HG02938 (cell line): ENCODE measurements at regions not wholly inside any gene's neighbourhood (a gene's known extent, or its start where the extent isn't known, plus 50 kb on each side); places are given as distances from the start of the nearest gene placed in this dataset.
"Not testable (repeated sequence)": the region's sequence is repeated elsewhere in the genome, so short reads cannot be mapped to it uniquely, and the experiment has no call there.

Experiments
- ATAC-seq: cut with Tn5 transposase; IDR thresholded peaks from one replicate; pipeline ENCODE4 v1.9.1; 2021; ENCODE audit warnings: mild to moderate bottlenecking, moderate library complexity; ENCODE audit not compliant: unreplicated experiment

DNA sequence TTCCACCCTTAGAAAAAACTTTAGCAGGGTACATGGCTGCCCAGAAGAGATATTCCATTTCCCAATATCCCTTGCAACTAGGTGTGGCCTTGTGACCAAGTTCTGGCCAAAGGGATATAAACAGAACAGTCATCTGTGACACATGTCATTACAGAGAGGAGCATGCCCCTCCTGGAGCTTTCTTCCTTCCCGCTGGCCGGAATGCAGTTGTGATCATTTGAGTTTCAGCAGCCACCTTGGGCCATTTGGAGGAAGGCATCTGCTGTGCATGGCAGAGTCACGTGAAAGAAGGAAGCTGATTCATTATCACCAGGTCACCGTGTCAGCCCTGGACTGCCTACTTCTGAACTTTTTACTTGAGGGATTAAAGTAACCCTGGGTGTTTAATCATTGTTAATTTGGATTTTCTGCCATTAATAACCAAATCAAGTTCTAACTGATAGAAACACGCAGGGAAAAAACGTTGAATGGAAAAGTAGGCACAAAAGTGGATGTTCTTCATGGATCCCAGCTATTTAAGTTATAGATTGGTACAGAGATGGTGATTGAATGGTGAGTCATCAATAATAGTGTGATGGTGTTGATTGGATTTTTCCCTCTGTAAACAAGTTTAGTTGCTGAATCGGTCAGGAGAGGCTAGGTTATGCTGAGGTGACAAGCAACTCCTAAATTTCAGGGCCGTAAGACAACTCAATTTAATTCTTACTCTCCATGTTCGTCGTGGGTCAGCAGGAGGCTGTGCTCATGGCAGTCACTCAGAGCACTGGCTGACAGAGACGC lies 80.7 kb upstream of the CCDC167 start:
- no peak for ATAC-seq

DNA sequence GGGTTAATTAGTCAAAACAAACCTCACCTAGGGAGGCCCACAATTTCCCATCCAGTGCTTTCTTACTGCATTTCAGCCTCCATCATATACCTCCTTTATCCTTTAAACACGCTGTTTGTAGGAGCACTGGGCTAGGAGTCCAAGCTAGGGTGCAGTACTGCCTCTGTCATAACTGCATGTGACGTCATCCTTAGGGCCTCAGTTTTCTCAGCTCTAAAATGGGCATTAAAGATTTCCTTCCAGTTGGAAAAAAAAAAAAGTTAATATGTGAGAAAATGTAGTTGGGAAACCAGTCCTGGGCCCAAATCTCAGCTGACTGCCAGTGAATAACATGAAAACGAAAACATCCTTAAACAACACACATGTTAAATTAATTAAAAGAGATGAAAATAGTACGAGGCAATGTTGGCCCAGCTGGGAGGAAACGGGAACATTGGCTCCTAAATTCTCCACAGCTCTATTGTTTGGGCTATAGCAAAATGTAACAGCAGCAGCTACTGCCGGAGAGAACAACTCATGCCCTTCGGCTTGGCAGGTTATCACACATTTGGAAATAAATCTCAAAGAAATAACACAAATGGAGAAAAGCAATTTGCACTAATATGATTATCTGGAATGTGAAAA lies 79.9 kb upstream of the CCDC167 start:
- ATAC-seq, result no peak

DNA sequence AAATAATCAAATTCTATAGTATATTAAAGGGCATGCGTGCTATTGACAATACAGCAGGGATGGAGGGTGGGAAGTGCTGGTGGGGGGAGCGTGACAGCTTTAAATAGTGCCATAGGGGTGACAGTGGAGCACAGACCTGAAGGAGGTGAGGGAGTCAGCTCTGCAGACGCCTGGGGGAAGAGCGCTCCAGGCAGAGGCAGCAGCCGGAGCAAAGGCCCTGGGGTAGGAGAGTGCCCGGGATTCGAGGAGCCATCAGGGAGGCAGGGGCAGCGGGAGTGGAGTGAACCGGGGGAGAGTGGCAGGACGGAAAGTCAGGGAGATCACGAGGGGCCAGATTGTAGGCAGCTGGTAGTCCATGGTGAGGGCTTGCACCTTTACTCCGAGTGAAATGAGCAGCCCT lies 78.4 kb upstream of the CCDC167 start:
- ATAC-seq, result no peak

DNA sequence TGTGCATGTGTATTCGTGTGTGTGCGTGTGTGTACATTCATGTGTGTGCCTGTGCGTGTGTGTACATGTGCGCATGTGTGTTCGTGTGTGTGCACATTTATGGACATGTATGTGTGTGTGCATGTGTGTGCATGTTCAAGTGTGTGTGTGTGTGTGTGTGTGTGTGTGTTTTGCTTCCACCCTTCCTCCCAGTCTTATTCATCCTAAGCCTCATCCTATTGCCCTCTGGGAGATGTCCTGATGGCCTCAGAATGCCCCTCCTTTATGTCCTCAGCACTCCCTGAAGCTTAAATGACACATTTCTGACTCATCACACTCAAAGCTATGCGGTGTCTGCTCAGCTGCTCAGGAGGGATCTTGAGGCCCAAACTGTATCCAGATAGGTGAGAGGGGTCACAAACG lies 76.6 kb upstream of the CCDC167 start:
- no peak for ATAC-seq

DNA sequence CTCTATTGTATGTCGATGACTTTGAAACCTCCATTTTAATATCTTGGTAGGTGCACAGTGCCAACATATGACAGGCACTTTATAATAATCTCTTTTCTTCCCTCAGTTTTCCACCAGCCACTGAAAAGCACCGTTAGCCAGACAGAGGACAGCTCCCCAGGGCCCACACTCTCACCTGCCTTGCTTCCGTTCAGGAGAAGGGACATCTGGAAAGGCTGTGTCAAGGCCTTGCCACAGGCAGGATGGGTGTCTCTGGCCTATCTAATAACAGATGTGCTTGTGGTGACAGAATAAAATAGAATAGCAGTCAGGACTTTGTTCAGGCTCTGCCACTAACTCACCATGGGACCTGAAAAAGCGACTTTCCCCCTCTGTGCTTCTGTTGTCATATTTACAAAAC lies 75.5 kb upstream of the CCDC167 start:
- no peak for ATAC-seq

DNA sequence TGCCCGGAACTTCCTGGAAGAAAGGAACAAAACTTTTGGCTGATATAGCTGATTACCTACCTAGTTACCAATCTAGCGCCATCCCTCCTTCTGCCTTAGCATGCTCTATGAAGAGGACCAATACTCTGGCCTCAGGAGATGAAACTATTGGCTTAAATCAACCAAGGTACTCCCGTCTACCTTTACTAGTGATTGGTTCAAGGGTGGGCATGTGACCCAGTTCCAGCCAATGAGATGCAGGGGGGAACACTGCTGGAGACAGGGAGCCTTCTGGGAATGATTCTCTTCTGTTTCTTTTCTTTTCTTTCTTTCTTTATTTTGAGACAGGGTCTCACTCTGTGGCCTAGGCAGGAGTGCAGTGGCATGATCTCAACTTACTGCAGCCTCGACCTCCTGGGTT lies 72.6 kb upstream of the CCDC167 start:
- ATAC-seq, result no peak

DNA sequence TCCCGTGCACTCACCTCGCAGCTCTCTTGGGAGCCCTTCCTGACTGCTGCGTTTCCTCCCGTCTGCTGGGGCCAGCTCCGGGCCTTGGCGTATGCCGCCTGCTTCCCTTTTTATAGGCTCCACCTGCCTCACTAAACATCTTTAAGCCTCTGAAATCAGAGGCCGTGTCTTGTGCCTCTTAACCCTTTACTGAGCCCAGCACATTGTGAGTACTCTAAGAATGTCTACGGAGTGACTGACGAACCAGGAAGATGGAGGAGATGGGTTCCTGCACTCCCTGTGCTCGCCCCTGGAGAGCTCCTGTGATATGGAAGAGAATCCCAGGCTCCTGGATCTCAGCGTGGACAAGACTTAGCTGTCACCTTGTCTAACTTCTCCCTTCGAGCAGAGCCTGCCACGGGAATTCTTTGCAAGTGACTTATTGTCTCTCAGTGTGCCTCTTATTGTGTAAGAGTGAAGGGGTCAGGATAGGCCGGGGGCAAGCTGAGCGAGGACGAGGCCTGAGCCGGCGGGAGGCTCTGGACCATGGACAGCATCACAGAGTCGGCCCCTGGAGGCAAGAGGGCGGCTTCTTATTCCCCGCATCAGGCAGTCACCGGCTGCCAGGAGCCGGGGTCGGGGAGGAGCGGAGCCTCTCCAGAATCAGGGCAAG lies 70.9 kb upstream of the CCDC167 start:
- ATAC-seq, result no peak

DNA sequence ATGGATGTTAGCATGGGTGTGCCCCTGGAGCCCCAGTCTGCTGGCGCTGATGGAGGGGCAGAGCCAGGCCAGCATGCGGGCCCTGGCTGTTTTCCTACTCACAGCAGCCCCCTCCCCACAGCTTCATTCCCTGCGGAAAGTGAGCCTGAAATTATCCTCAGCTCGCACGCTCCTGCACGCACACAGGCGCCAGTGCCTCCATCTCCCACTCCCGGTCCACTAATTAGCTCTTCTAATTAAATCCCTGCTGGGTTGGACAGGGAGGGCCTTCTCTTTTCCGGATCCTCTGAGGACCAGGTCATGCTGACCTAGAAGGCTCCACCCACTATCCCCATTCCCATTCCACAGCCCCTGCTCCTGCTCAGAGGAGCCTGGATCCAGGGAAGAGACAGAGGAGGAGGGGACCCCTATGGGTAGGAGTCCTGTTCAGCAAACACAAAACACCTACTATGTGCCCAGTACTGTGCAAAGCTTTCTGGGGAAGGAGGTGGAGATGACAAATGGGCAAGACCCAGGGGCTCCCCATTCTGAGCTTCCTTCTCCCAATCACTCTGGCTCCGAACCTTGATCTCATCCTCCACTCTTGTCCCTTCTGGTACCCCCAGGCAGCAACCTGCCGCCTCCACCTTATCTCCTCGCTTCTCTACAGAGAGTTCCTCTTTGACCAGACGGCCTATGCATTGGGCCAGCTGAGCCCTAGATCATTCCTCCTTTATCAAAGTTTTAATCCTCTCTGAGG lies 70.2 kb upstream of the CCDC167 start:
- ATAC-seq, result no peak

DNA sequence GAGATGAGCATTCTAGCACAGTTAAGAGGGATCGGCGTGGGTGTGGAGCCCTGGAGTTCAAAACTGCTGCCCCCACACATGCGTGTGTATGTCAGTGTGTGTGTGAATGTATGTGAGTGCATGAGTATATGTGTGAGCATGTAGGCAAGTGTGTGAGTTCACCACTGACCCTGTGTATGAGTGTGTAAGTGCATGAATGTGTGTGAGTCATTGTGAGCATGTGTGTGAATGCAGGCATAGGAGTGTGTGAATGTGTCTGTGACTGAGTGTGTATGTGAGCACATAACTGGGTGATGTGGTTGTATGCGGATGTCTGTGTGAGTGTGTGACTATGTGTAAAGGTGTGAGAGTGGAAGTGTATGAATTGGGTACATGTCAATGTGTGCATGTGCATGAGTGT lies 69.6 kb upstream of the CCDC167 start:
- no peak for ATAC-seq

DNA sequence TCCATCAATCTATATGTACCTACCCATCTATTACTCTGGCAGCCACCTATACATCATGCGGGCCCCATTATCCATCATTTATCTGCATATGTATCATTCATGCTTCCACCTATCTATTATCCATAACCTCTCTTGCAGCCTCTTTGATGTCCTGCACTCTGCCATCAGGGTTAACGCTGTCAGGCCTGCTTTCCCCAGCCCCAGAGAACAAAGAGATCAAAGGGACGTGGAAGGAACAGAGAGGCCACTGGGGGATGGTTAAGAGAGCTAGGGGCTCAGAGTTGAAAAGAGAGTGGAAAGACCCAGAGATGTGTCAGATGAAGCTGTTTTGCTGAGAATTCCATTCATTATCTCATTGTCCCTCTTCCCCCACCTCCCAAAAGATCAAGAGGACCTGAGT lies 67.3 kb upstream of the CCDC167 start:
- no peak for ATAC-seq

DNA sequence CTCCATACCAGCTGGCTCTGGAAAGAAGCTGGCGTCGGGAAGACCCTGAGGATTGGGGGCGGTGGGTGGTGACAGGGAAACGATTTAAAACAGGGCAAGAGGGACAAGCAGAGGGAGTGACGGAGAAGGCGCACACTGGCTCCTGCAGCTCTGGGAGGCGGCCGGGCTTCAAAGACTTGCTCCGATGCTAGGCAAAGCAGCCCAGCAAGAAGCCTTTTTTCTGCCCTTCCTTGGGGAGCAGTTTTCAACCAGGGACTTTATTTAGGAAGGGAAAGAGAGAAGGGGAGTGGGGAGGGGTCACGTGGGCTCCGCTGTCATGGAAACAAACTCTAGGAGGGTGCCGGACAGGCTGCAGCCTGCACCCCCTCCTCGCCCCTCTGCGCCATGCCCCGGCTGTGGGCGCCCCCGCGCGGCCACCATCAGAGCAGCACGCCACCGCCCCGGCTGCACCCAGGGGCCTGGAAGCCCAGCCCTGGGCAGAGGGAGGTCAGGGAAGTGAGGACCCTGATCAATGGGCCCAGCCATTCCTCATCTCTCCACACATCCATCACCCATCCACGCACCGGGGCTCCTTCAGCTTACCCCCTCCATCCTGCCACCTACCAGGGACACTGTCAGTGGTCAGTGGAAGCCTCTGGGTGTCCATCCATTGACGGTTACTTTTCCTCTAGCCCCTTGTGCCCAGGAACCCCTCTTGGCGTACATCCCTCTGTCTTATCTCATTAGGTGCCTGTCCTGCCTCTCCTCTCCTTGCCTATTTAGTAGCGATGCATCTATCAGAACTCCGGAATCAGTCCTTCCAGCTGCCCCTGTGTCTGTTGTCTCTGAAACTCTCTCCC lies 66.6 kb upstream of the CCDC167 start:
- ATAC-seq, result peak; percentile 44

DNA sequence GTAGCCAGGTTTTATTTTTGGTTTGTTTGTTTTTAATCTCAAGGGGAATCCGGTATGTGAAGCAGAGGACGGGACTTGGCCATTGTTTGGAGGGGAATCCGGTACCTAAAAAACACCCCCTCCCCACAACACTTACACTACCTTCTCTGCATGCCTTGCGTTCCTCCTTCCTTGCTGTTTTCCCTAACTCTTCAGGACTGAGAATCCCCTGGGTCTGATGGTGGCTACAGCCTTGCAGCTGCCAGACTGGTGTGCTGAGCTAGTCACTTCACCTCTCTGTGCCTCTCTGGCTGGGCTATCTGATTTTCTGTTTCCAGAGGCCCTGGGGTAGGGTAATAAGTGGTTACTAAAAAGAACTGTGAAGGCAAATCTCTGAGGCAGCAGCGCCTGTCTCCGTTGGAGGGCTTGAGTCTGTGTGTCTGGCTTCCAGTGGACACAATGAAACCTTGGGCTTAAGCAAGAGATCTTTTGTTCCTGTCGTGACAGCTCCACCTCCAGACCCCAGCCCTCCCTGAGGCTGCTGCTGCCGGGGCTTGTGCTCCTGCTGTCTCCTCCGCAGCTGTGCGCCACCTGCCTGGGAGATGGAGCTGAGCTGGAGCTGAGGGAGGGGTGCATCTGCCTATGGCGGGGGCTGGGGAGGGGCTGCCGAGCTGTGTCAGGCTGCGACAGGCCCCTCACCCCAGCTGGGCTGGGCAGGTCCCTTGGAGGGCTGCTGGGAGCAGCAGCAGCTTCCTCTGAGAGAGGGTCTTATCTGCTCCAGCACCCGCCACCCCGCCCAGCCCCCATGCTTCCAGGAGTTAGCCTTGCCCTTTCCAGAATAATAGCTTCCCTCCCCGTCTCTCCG lies 65.8 kb upstream of the CCDC167 start:
- ATAC-seq, result no peak

DNA sequence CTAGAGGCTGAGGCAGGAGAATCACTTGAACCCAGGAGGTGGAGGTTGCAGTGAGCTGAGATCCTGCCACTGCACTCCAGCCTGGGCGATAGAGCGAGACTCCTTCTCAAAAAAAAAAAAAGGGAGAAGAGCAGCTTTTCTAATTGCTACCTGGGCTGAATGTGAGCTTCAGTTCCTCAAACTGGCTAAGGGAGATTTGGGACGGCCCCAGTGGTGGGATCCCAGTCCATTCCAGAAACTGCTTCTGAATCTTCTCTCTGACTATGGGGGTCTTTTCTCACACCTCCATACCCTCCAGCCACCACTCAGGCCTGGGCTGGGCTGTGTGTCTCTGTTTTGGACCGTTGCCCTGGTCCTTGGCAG lies 63.2 kb upstream of the CCDC167 start:
- ATAC-seq, result not testable (repeated sequence)

DNA sequence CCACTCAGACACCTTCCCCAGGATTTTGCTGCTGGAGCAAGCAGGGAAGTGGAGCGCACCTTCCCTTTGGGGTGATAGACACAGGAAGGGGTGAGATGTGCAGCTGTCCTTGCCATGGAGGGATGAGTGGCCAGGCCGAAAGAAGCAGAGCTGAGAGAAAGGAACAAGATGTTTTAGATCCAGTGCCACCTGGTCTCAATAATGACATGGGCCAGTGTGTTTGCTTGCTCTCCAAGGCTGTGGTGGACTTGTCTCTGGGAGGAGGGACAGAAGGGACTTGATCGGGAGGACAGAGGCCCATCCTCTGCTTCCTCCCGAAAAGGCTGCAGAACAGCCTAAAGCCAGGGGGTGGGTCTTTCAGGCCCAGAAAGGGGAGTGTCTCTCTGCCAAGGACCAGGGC lies 61.7 kb upstream of the CCDC167 start:
- no peak for ATAC-seq

DNA sequence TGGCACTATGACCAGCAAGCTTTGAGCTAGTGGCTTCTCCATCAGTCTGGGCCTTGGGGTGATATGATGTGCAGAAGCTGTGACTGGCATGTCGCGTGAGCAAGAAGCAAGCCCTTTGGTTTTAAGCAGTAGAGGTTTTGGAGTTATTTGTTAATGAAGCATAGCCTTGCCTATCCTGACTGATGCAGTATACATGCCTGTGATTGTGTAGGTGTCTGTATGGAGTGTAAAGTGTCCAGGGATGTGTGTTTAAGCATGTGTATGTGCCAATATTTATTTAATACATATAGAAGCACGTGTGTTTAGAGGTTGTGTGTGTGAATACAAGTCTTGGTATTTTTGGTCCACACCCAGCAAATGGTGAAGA lies 61.0 kb upstream of the CCDC167 start:
- ATAC-seq, result no peak

DNA sequence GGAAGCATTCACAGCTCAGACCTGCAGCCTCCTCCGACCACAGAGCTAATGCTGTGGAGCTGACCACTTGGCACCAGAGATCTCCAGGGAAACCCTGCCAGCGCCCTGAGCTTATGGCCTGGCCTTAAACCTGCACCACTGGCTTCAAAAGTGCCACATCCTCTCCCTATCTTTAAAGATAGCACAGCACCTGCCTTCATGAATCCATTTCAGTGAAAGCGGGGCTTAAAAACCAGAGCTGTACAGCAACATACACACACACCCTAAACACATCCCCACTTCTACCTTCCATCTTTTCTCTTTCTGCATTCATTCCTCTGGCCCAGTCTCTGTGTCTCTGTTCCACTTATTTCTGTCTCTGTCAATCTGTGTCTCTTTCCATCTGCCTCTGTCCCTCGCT lies 59.8 kb upstream of the CCDC167 start:
- ATAC-seq, result no peak

DNA sequence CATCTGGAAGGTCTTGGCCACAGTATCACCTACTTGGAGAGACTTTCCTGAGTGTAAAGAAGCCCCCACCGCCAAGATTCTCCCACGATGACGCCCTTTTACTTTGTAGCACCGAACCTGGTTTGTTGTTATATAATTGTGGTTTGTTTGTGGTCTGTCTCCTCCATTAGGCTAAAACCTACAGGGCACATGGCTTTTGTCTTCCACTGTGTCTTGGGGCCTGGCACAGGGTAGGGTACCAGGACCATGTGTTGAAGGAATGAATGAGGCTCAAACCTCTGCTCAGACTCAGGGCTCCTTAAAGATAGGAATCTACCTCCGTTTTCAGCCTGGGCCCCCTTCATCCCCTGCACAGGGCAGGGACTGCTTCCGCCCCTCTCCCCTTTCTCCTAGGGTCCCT lies 59.4 kb upstream of the CCDC167 start:
- ATAC-seq, result no peak

DNA sequence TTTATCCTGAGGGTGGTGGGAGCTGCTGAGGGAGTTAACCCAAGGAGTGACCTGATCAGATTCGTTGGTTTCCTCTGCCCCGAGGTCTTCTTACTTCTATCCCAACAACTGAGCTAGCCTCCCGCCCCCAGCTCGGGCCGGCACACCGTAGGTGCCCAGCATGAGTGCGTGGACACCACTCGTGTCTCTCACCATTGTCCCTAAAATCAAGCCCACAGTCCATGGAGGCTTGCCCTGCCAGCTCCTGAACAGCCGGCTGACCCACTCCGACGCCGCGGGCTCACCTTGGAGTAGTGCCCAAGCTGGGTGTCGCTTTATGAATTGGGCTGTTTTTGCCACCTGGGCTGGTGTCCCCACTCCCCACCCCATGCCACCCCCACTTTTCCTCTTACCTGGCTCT lies 59.0 kb upstream of the CCDC167 start:
- ATAC-seq, result no peak

DNA sequence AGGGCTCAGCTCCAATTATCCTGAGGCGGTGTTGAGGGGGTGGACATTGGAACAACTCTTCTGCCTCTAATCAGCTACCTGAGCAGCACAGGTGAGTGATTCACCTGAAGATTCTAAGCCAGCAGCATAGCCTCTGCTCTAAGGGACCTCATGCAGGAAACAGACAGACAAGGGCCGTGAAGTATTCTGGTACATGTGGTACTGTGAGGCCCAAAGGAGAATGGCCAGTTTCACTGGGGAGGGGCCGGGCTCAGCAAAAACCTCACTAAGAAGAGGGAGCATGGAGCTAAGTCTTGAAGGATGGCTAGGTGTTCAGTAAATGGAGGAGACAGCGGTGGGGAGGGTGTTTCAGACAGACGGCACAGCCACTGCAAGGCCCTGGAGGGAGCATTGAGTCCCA lies 58.5 kb upstream of the CCDC167 start:
- ATAC-seq, result no peak

DNA sequence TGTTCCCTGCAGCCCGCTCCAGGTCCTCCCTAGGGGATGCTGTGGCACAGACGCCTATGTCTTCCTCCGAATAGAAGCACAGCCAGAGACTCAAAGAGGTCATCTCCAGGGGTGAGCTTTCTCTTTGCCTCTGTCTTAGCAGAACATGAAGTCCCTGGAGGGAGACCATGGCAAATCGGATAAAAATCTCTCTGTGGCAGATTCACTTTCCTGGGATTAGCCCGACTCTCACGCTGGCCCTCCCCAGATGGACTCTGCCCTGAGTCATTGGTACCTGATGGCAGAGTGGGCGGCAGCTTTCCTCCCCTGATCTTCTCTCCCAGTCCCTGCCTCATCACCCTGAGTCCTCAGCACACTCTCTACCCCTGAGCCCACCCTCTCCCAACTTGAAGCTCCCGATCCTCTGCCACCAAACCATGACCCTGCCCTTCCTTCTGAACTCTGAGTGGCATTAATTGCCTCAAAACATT lies 58.0 kb upstream of the CCDC167 start:
- ATAC-seq, result no peak
